ENCODE measurements at regions not wholly inside any gene's neighbourhood (a gene's known extent, or its start where the extent isn't known, plus 50 kb on each side); places are given as distances from the start of the nearest gene placed in this dataset.

DNA sequence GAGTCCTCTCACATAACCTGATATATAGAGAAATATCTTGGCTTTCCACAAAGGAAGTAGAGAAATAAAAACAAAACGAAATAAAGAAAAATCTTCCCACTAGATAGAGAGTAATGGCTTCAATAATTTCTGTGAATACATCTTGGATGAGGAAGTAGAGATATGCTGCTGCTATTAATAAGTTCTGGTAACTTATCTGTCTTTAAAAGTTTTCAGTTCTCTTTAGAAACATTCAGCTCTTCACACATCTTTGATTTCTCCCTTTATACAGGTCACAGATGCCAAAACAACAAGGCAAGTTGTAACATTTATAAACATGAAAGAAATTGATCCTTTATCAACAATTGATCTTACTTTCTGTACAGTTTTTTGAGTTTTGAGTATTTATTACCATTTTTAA, 615.8 kb downstream of the TRAM1L1 start:
- no peak for DNase-seq (ENCODE audit: low spot score)

GRCh38 chr4:116453127-116453526, 632.2 kb downstream of the TRAM1L1 start:
- H3K4me3 ChIP-seq: no peak overlapping the region
- no peak for TF ChIP-seq CTCF (IDR thresholded peaks at IDR 0.05)
- no peak for DNase-seq (ENCODE audit: low spot score)
- no peak overlapping the region for H3K27ac ChIP-seq

More for the DNA sequence above, 615.8 kb downstream of the TRAM1L1 start:
- Histone ChIP-seq H3K27ac (no peak overlapping the region), H3K4me3 (no peak overlapping the region)
- TF ChIP-seq CTCF (IDR thresholded peaks at IDR 0.05): no peak

- TF ChIP-seq CTCF (IDR thresholded peaks at IDR 0.05): no peak
- no peak overlapping the region for H3K4me3 ChIP-seq
- no peak for DNase-seq (ENCODE audit: low spot score)
Measured at GRCh38 chr4:116449764-116450163, 635.6 kb downstream of the TRAM1L1 start.

DNA sequence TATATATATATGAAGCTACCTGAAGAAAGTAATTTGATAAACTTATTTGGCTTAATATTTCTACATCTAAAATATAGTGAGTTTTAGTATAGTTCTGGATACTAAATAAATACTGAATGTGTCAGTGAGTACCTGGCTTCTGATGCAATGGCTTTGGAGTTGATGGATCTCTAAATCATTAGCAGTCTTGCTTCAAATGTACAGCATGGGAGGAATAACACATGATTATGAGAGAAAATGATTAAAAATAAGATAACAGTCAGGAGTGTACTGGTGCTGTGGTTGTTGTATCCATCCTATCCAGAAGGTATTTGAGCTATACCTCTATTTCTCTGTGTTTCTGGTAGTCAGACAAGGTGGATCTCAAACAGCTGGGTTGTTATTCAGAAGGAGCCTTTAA, 641.3 kb downstream of the TRAM1L1 start:
- TF ChIP-seq CTCF (IDR thresholded peaks at IDR 0.05): no peak
- no peak for DNase-seq (ENCODE audit: low spot score)
- no peak overlapping the region for H3K4me3 ChIP-seq

More at GRCh38 chr4:116449764-116450163, 635.6 kb downstream of the TRAM1L1 start:
- H3K27ac ChIP-seq: no peak overlapping the region

GRCh38 chr4:116438981-116439729, 646.2 kb downstream of the TRAM1L1 start:
- Histone ChIP-seq H3K27ac (no peak overlapping the region), H3K4me3 (no peak overlapping the region)
- TF ChIP-seq CTCF (IDR thresholded peaks at IDR 0.05): no peak
- no peak for DNase-seq (ENCODE audit: low spot score)

More for the DNA sequence above, 641.3 kb downstream of the TRAM1L1 start:
- H3K27ac ChIP-seq: no peak overlapping the region

- H3K4me3 ChIP-seq: no peak overlapping the region
- H3K27ac ChIP-seq: no peak overlapping the region
- DNase-seq (ENCODE audit: low spot score): no peak
- TF ChIP-seq CTCF (IDR thresholded peaks at IDR 0.05): no peak
Measured at GRCh38 chr4:116438417-116438816, 647.0 kb downstream of the TRAM1L1 start.

- H3K27ac ChIP-seq: no peak overlapping the region
- no peak for TF ChIP-seq CTCF (IDR thresholded peaks at IDR 0.05)
- no peak for DNase-seq (ENCODE audit: low spot score)
Measured at GRCh38 chr4:116427666-116428065, 657.7 kb downstream of the TRAM1L1 start.

More at GRCh38 chr4:116427666-116428065, 657.7 kb downstream of the TRAM1L1 start:
- no peak overlapping the region for H3K4me3 ChIP-seq
